IgD-negative memory B cell (primary cell): ENCODE measurements at regions not wholly inside any gene's neighbourhood (a gene's known extent, or its start where the extent isn't known, plus 50 kb on each side); places are given as distances from the start of the nearest gene placed in this dataset.

Experiments
- H3K27ac Mint-ChIP-seq, 3 donors: one replicate each; pipeline ENCODE4 v1.8.0; 2020 to 2022; ENCODE audit warnings: mild to moderate bottlenecking in 3 of 3, mixed read lengths in 3 of 3, moderate library complexity in 1 of 3
- H3K27me3 Mint-ChIP-seq: one replicate; pipeline ENCODE4 v1.8.0; 2021; ENCODE audit warnings: mixed read lengths
- H3K36me3 Mint-ChIP-seq: one replicate; pipeline ENCODE4 v1.8.0; 2020; ENCODE audit warnings: mild to moderate bottlenecking, mixed read lengths
- H3K4me1 Mint-ChIP-seq, 3 donors: one replicate each; pipeline ENCODE4 v1.8.0; 2020 to 2022; ENCODE audit warnings: mixed read lengths in 3 of 3, mild to moderate bottlenecking in 1 of 3
- H3K4me3 Mint-ChIP-seq, 4 donors: one replicate each; pipeline ENCODE4 v1.8.0; 2020 to 2022; ENCODE audit warnings: mild to moderate bottlenecking in 4 of 4, mixed read lengths in 4 of 4, moderate library complexity in 3 of 4
- H3K9me3 Mint-ChIP-seq, 3 donors: one replicate each; pipeline ENCODE4 v1.8.0; 2020 to 2021; ENCODE audit warnings: mixed read lengths in 3 of 3, mild to moderate bottlenecking in 1 of 3

GRCh38 chr20:7108929-7109328 is 341.4 kb downstream of the BMP2 start:
- Mint-ChIP-seq H3K36me3 (no peaks in the 10 kb centered on the region), H3K9me3 (peaks cover 0 to 6% (median 2%) of the 10 kb centered on the region in 3 donors), H3K27ac (no peak overlapping the region), H3K27me3 (no peaks in the 10 kb centered on the region), H3K4me1 (no peaks in the 10 kb centered on the region), H3K4me3 (no peak overlapping the region)

GRCh38 chr20:7113577-7114466 is 346.3 kb downstream of the BMP2 start:
- no peak overlapping the region for H3K4me3 Mint-ChIP-seq
- H3K27ac Mint-ChIP-seq: no peak overlapping the region
- no peaks in the 10 kb centered on the region for H3K4me1 Mint-ChIP-seq
- no peaks in the 10 kb centered on the region for H3K27me3 Mint-ChIP-seq
- no peaks in the 10 kb centered on the region for H3K36me3 Mint-ChIP-seq
- H3K9me3 Mint-ChIP-seq: peaks cover 0 to 3% (median 0%) of the 10 kb centered on the region in 3 donors

GRCh38 chr20:7123457-7123856 is 356.0 kb downstream of the BMP2 start:
- no peak overlapping the region for H3K27ac Mint-ChIP-seq
- no peaks in the 10 kb centered on the region for H3K27me3 Mint-ChIP-seq
- H3K4me3 Mint-ChIP-seq: no peak overlapping the region
- no peaks in the 10 kb centered on the region for H3K4me1 Mint-ChIP-seq
- H3K9me3 Mint-ChIP-seq: peaks cover 0 to 7% (median 3%) of the 10 kb centered on the region in 3 donors
- no peaks in the 10 kb centered on the region for H3K36me3 Mint-ChIP-seq

GRCh38 chr20:7124120-7124519 is 356.6 kb downstream of the BMP2 start:
- H3K4me3 Mint-ChIP-seq: no peak overlapping the region
- no peaks in the 10 kb centered on the region for H3K27me3 Mint-ChIP-seq
- H3K4me1 Mint-ChIP-seq: no peaks in the 10 kb centered on the region
- no peak overlapping the region for H3K27ac Mint-ChIP-seq
- H3K36me3 Mint-ChIP-seq: no peaks in the 10 kb centered on the region
- H3K9me3 Mint-ChIP-seq: peaks cover 0 to 7% (median 3%) of the 10 kb centered on the region in 3 donors

GRCh38 chr20:7136886-7137285 is 369.4 kb downstream of the BMP2 start:
- no peaks in the 10 kb centered on the region for H3K27me3 Mint-ChIP-seq
- H3K27ac Mint-ChIP-seq: no peak overlapping the region
- H3K4me1 Mint-ChIP-seq: no peaks in the 10 kb centered on the region
- no peak overlapping the region for H3K4me3 Mint-ChIP-seq
- no peaks in the 10 kb centered on the region for H3K36me3 Mint-ChIP-seq
- peaks cover 2 to 16% (median 9%) of the 10 kb centered on the region in 3 donors for H3K9me3 Mint-ChIP-seq

GRCh38 chr20:7137395-7138151 is 370.1 kb downstream of the BMP2 start:
- no peaks in the 10 kb centered on the region for H3K27me3 Mint-ChIP-seq
- H3K36me3 Mint-ChIP-seq: no peaks in the 10 kb centered on the region
- H3K4me1 Mint-ChIP-seq: no peaks in the 10 kb centered on the region
- peaks cover 2 to 16% (median 7%) of the 10 kb centered on the region in 3 donors for H3K9me3 Mint-ChIP-seq
- H3K27ac Mint-ChIP-seq: no peak overlapping the region
- H3K4me3 Mint-ChIP-seq: no peak overlapping the region

- Mint-ChIP-seq H3K27ac (no peak overlapping the region), H3K27me3 (no peaks in the 10 kb centered on the region), H3K4me1 (no peaks in the 10 kb centered on the region), H3K9me3 (peaks cover 1 to 15% (median 2%) of the 10 kb centered on the region in 3 donors), H3K4me3 (no peak overlapping the region), H3K36me3 (no peaks in the 10 kb centered on the region)
Measured at GRCh38 chr20:7144464-7144863, 377.0 kb downstream of the BMP2 start.

- H3K4me3 Mint-ChIP-seq: no peak overlapping the region
Measured at GRCh38 chr20:7146552-7147219, 379.2 kb downstream of the BMP2 start.

GRCh38 chr20:7147220-7147601 is 379.7 kb downstream of the BMP2 start:
- no peak overlapping the region for H3K27ac Mint-ChIP-seq
- peaks cover 2 to 21% (median 3%) of the 10 kb centered on the region in 3 donors for H3K9me3 Mint-ChIP-seq
- H3K36me3 Mint-ChIP-seq: no peaks in the 10 kb centered on the region
- H3K27me3 Mint-ChIP-seq: no peaks in the 10 kb centered on the region
- H3K4me1 Mint-ChIP-seq: no peaks in the 10 kb centered on the region
- no peak overlapping the region for H3K4me3 Mint-ChIP-seq

More at GRCh38 chr20:7146552-7147219, 379.2 kb downstream of the BMP2 start:
- H3K27me3 Mint-ChIP-seq: no peaks in the 10 kb centered on the region
- no peaks in the 10 kb centered on the region for H3K36me3 Mint-ChIP-seq
- peaks cover 2 to 21% (median 3%) of the 10 kb centered on the region in 3 donors for H3K9me3 Mint-ChIP-seq
- H3K27ac Mint-ChIP-seq: no peak overlapping the region
- H3K4me1 Mint-ChIP-seq: no peaks in the 10 kb centered on the region

GRCh38 chr20:7151676-7152470 is 384.4 kb downstream of the BMP2 start:
- H3K27ac Mint-ChIP-seq: no peak overlapping the region
- peaks cover under 1% of the 10 kb centered on the region for H3K36me3 Mint-ChIP-seq
- peaks cover 2 to 15% (median 4%) of the 10 kb centered on the region in 3 donors for H3K9me3 Mint-ChIP-seq
- H3K4me3 Mint-ChIP-seq: no peak overlapping the region
- no peaks in the 10 kb centered on the region for H3K4me1 Mint-ChIP-seq
- H3K27me3 Mint-ChIP-seq: no peaks in the 10 kb centered on the region

- Mint-ChIP-seq H3K27ac (no peak overlapping the region), H3K4me1 (no peaks in the 10 kb centered on the region), H3K27me3 (no peaks in the 10 kb centered on the region), H3K9me3 (peaks cover 1 to 6% (median 4%) of the 10 kb centered on the region in 3 donors), H3K36me3 (peaks cover 2% of the 10 kb centered on the region), H3K4me3 (no peak overlapping the region)
Measured at GRCh38 chr20:7155282-7155681, 387.8 kb downstream of the BMP2 start.

- Mint-ChIP-seq H3K27ac (no peak overlapping the region), H3K36me3 (peaks cover 2% of the 10 kb centered on the region), H3K4me1 (no peaks in the 10 kb centered on the region), H3K9me3 (peaks cover 1 to 6% (median 4%) of the 10 kb centered on the region in 3 donors), H3K27me3 (no peaks in the 10 kb centered on the region), H3K4me3 (no peak overlapping the region)
Measured at GRCh38 chr20:7155794-7156193, 388.3 kb downstream of the BMP2 start.

GRCh38 chr20:7159903-7160302 is 392.4 kb downstream of the BMP2 start:
- no peak overlapping the region for H3K4me3 Mint-ChIP-seq
- H3K27ac Mint-ChIP-seq: no peak overlapping the region
- H3K27me3 Mint-ChIP-seq: no peaks in the 10 kb centered on the region
- peaks cover 5 to 23% (median 12%) of the 10 kb centered on the region in 3 donors for H3K9me3 Mint-ChIP-seq
- H3K36me3 Mint-ChIP-seq: peaks cover 5% of the 10 kb centered on the region
- H3K4me1 Mint-ChIP-seq: no peaks in the 10 kb centered on the region

GRCh38 chr20:7161690-7162089 is 394.2 kb downstream of the BMP2 start:
- no peaks in the 10 kb centered on the region for H3K27me3 Mint-ChIP-seq
- H3K4me3 Mint-ChIP-seq: no peak overlapping the region
- H3K27ac Mint-ChIP-seq: no peak overlapping the region
- H3K4me1 Mint-ChIP-seq: no peaks in the 10 kb centered on the region
- peaks cover 5% of the 10 kb centered on the region for H3K36me3 Mint-ChIP-seq
- H3K9me3 Mint-ChIP-seq: peaks cover 4 to 32% (median 11%) of the 10 kb centered on the region in 3 donors
